WI38 (cell line): ENCODE measurements at regions not wholly inside any gene's neighbourhood (a gene's known extent, or its start where the extent isn't known, plus 50 kb on each side); places are given as distances from the start of the nearest gene placed in this dataset.

Experiments
- H3K4me3 ChIP-seq: 2 replicates; pipeline ENCODE4 v1.5.1; 2011; ENCODE audit warnings: low read depth, mild to moderate bottlenecking, control low read depth, low read length
- TF ChIP-seq, protein P1 (sequence below): IDR thresholded peaks from 2 replicates; pipeline ENCODE4 v1.5.1; 2012; ENCODE audit warnings: low read depth, mild to moderate bottlenecking, control low read depth, low read length

DNA sequence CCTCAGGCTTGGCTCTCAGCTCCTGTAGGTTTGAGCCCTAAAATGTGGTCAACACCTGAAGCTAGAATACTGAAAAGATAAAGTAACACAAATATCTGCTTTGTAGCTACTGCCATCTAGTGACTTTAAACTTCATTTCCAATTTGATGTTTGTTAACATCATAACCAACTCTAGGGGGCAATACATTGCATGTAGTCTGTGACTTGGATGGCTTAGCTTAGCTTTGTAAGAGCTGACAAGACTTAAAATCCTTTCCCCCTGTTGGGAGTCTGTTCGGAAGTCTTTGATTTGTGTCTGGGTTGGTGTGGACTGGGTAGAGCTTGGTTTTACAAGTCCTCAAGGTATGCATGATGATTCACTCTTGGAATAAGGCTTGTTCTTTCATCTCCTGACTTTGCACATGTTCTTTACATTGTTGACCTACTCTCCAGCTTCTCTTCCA, 51.7 kb downstream of the SCN11A start:
- H3K4me3 ChIP-seq = no peak overlapping the region
- TF ChIP-seq, protein P1, sequence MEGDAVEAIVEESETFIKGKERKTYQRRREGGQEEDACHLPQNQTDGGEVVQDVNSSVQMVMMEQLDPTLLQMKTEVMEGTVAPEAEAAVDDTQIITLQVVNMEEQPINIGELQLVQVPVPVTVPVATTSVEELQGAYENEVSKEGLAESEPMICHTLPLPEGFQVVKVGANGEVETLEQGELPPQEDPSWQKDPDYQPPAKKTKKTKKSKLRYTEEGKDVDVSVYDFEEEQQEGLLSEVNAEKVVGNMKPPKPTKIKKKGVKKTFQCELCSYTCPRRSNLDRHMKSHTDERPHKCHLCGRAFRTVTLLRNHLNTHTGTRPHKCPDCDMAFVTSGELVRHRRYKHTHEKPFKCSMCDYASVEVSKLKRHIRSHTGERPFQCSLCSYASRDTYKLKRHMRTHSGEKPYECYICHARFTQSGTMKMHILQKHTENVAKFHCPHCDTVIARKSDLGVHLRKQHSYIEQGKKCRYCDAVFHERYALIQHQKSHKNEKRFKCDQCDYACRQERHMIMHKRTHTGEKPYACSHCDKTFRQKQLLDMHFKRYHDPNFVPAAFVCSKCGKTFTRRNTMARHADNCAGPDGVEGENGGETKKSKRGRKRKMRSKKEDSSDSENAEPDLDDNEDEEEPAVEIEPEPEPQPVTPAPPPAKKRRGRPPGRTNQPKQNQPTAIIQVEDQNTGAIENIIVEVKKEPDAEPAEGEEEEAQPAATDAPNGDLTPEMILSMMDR = peak; percentile 64; the same call in 1 of the 2 replicates

DNA sequence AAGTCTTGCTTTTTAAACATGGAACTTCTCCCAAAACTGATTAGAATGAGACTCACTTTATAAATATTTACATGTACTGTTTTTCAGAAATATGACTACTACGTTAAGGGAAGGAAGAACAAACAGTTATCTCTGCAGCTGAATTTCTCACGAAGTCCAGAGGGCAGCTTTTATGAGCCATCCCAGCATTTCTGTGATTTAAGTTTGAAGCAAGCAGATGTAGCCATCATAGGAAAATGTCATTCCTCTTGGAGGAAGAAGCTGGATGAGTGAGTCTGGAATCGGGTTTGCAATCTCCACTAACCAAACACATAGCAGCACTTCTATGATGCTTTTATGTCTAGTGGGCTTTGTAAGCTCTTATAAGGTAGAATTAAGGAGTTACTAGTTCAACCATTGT, 53.7 kb downstream of the SCN11A start:
- H3K4me3 ChIP-seq = no peak overlapping the region
- TF ChIP-seq, protein P1 = no peak

DNA sequence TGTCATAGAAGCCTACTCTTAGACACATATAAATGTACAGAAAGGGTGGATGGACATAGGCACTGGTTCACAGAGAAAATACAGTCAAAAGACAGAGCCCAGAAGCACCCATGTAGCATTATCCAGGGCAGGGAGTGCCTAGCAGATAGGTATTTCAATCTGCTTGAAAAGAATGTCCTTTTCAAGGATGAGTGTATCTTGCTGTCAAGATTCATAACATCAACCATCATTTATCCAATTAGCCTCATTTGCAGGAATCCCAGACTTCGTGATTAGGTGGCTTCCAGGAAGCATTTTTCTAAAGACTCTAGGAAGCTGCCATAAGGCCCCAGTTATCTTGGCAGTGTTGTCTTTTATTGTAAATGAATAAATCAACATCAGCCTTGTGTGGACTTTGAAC, 55.6 kb downstream of the SCN11A start:
- no peak overlapping the region for H3K4me3 ChIP-seq
- TF ChIP-seq, protein P1 = no peak

DNA sequence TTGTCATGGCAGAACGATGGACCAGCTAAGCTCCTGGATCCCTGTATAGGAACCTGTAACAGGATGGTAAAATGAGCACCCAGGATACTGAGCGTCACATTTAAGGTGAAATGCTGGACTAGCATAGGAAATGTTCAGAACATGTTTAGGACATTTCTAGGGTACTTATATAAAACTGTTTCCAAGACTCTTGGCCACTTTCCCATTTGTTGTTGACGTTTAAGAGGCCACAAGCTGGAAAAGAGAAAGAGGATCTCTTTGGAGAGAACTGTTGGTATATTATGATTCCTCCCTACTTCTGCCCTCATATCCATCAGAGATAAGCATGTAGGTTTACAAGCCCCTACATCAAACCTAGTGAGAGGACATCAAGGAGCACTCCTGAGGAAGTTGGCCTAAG, 57.5 kb downstream of the SCN11A start:
- no peak overlapping the region for H3K4me3 ChIP-seq
- TF ChIP-seq, protein P1 = no peak

DNA sequence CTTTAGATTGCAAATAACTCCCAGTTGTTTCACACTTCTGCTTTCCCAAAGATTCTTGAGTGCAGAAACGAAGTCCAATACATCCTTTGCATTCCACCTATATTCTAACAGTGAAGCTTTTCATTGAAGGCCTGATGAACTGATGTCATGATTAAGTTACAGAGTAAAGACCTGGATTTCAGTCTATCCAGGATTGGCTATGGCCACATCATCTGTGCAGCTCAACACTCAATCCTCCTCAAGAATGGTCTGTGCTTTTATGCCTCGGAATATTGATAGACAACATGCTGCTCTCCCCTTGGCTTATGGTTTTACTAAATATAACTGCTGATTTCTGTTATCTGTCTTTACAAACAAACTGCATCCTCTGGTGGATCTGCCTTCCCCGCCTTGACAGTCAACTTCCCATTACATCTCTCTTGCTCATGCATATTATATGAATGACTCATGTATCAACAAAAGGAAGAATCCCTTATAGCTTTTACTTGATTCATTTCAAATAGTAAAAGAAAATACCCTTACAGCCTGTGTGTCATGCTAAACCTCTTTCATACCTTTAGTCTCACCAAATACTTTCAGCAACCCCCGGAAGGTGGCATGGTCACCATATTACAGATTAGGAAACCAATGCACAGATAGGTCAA, 59.5 kb downstream of the SCN11A start:
- no peak overlapping the region for H3K4me3 ChIP-seq
- TF ChIP-seq, protein P1 = no peak

DNA sequence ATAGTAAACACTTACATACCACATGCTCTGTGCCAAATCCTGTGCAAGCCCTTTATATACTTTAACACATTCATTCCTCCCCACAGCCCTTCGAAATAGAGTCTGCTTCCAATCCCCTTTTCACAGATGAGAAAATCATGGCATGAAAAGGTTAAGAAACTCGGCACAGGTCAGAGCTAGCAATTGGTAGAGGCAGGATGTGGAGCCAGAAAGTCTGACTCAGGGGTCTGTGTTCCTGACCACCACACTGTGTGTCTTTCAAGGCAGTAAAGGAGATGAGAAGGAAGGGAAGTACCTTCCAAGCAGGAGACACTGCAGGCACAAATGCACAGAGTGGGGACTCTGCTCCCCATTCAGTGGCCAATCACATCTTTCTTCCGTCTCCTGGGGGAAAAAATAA, 61.1 kb downstream of the SCN11A start:
- TF ChIP-seq, protein P1 = no peak
- no peak overlapping the region for H3K4me3 ChIP-seq

DNA sequence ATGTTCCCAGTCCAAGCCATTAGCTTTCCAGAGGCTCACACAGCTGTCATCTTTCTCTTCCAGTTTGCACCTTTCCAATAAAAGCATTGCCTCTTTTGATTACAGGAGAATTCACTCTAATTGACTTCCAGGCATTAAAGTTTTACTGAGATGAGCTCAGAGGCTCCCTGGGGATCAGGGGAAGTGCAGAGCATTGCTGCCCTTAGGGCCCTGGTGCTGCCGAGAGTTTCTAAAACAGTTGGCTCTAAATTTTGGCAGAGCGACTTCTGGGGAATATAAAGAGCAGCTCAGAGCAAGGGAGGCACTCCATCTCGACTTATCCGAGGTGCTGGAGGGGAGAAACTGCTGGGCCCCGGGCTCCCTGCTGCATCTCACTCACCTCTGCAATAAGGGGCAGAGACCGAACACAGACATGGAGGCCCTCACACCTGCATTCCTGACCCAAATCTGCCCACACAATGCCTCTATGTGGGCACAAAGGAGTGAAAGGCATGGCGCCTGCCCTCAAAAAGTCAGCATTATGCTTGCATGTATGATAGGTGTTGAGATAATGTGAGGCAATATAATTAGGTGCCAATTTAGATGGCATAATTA, 61.7 kb downstream of the SCN11A start:
- no peak overlapping the region for H3K4me3 ChIP-seq
- TF ChIP-seq, protein P1 = no peak
